ENCODE measurements at regions not wholly inside any gene's neighbourhood (a gene's known extent, or its start where the extent isn't known, plus 50 kb on each side); places are given as distances from the start of the nearest gene placed in this dataset.

DNA sequence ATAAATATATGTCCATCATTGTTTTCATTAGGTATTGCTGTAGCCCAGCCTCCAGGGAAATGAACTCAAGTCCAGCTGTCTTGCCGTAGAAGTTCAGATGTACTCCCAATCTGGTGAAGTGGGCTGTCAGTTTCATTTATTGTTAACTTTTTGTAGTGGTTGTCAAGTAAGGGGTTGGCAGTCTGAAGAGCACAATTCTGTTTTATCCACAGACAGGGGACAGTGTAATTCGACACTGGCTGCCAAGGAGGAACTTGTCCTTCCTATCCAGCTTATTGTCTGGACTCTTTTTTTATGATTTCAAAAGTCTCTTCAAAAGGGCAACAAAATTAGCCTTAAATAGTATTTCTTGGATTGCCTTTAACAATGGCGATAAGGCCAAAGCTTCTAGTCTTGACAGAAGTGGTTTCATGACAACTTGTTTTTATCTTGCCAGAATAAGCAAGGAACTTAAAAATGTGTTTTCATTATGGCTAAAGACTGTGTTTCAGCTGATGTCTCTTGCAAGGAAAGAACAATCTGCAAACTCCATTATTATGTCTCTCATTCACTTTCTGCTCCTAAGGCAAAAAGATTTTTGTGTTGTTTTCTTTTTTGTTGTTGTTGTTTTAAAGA, 73.9 kb upstream of the TANC2 start:
- no peak for FAIRE-seq
- CTCF ChIA-PET (ENCODE audit: low intra/inter-chr PET ratio), result no interaction called here
- TF ChIP-seq CBX3 (IDR thresholded peaks at IDR 0.05; ENCODE audit: borderline replicate concordance in 1 of 2, low read length in 2 of 2) (no peak), NEUROD1 (IDR thresholded peaks at IDR 0.05; ENCODE audit: borderline replicate concordance, low read depth, low read length, partially characterized antibody) (no peak), E2F4 (CRISPR knock-in tag; IDR thresholded peaks at IDR 0.05; ENCODE audit: low read depth) (no peak), MED1 (CRISPR knock-in tag; IDR thresholded peaks at IDR 0.05; ENCODE audit: borderline replicate concordance) (no peak), MAZ (CRISPR knock-in tag; conservative IDR thresholded peaks at IDR 0.05 in 1 of 2, IDR thresholded peaks at IDR 0.05 in 1 of 2) (no peak), KDM2B (CRISPR knock-in tag; IDR thresholded peaks at IDR 0.05) (no peak), CHCHD3 (CRISPR knock-in tag; IDR thresholded peaks at IDR 0.05) (no peak), E2F3 (CRISPR knock-in tag; IDR thresholded peaks at IDR 0.05) (no peak), MEIS2 (IDR thresholded peaks at IDR 0.05; ENCODE audit: partially characterized antibody) (no peak), DDX20 (tag; IDR thresholded peaks at IDR 0.05; ENCODE audit: low read depth) (no peak), POLR2AphosphoS5 (IDR thresholded peaks at IDR 0.05; ENCODE audit: control insufficient read depth, insufficient read depth, low read depth, low read length) (no peak), NCOA4 (IDR thresholded peaks at IDR 0.05; ENCODE audit: partially characterized antibody) (no peak)
- TF ChIP-seq, protein P1, sequence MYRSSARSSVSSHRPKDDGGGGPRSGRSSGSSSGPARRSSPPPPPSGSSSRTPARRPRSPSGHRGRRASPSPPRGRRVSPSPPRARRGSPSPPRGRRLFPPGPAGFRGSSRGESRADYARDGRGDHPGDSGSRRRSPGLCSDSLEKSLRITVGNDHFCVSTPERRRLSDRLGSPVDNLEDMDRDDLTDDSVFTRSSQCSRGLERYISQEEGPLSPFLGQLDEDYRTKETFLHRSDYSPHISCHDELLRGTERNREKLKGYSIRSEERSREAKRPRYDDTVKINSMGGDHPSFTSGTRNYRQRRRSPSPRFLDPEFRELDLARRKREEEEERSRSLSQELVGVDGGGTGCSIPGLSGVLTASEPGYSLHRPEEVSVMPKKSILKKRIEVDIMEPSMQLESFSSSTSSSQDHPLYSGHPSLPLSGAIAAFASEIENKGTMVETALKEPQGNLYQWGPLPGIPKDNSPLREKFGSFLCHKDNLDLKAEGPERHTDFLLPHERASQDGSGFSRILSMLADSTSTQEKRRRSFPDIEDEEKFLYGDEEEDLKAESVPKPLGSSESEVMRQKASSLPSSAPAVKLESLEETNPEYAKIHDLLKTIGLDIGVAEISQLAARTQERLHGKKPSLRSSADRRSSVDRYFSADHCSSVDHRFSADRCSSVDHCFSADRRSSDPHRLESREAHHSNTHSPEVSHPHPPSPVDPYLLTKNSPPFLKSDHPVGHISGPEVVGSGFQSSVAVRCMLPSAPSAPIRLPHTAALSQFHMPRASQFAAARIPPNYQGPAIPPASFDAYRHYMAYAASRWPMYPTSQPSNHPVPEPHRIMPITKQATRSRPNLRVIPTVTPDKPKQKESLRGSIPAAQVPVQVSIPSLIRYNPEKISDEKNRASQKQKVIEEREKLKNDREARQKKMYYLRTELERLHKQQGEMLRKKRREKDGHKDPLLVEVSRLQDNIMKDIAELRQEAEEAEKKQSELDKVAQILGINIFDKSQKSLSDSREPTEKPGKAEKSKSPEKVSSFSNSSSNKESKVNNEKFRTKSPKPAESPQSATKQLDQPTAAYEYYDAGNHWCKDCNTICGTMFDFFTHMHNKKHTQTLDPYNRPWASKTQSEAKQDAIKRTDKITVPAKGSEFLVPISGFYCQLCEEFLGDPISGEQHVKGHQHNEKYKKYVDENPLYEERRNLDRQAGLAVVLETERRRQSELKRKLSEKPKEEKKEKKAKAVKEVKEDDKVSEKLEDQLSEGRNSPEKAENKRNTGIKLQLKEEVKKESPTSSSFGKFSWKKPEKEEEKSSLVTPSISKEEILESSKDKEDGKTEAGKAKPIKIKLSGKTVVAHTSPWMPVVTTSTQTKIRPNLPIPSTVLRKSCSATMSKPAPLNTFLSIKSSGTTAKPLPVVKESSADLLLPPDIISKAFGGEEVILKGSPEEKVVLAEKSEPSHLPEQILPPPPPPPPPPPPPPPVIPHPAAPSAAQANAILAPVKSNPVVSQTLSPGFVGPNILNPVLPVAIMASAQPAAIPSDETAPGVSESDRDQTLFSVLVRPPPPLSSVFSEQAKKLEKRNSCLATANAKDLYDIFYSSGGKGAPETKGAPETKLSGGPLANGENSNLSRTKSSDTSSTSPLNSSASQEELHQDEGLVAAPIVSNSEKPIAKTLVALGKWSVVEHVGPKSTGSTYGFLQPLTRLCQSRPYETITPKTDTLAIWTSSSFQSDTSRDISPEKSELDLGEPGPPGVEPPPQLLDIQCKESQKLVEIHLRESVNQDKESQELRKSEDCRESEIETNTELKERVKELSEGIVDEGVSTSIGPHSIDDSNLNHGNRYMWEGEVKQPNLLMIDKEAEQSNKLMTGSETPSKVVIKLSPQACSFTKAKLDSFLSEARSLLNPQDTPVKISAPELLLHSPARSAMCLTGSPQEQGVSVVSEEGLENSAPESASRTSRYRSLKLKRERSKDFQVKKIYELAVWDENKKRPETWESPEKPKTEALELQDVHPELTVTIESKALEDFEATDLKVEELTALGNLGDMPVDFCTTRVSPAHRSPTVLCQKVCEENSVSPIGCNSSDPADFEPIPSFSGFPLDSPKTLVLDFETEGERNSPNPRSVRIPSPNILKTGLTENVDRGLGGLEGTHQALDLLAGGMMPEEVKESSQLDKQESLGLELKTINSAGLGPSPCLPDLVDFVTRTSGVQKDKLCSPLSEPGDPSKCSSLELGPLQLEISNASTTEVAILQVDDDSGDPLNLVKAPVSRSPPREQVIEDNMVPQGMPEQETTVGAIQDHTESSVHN (IDR thresholded peaks at IDR 0.05; ENCODE audit: borderline replicate concordance in 1 of 2, low read depth in 1 of 2), result no peak
- DNase-seq (ENCODE audit: extremely low read depth in 1 of 4, low spot score in 3 of 4), result no peak
- H3K4me3 ChIP-seq, result no peak overlapping the region
- H3K9me1 ChIP-seq (ENCODE audit: control insufficient read depth, insufficient read depth, low read length), result no peaks in the 10 kb centered on the region
- ATAC-seq, result no peak
- no peak overlapping the region for H3K4me2 ChIP-seq (ENCODE audit: insufficient read depth, low read length)
- H3K36me3 ChIP-seq (ENCODE audit: control insufficient read depth, insufficient read depth, low read length), result no peaks in the 10 kb centered on the region
- no peak overlapping the region for H3K9ac ChIP-seq (ENCODE audit: insufficient read depth in 1 of 2, low read depth in 2 of 2, low read length in 2 of 2)
- H2AFZ ChIP-seq (ENCODE audit: low read depth, low read length), result no peak overlapping the region
- intact Hi-C loops (cut with micrococcal nuclease) (no loop called here), in situ Hi-C loops (cut with MboI) (no loop called here)
- WGBS (ENCODE audit: insufficient coverage, low coverage, missing lambda C conversion rate), result 12% methylated on average over 3 of the region's 3 CpGs
- H3K9me3 ChIP-seq (replicated peaks; ENCODE audit: control insufficient read depth, insufficient read depth, low read depth, low read length), result no peaks in the 10 kb centered on the region
- H3K79me2 ChIP-seq (ENCODE audit: control insufficient read depth, insufficient read depth, low read length), result no peaks in the 10 kb centered on the region
- H3K4me1 ChIP-seq (replicated peaks in 1 of 2; ENCODE audit: control insufficient read depth in 2 of 2, insufficient read depth in 2 of 2, low read length in 2 of 2), result no peaks in the 10 kb centered on the region
- no peaks in the 10 kb centered on the region for H4K20me1 ChIP-seq (replicated peaks; ENCODE audit: control insufficient read depth, insufficient read depth, low read length)
- POLR2A ChIA-PET, result interaction anchor here (1.2 to 1.7 kb wide), 2 partner anchors 14 to 36 kb away, joined by 3 to 4 read pairs; no protein-coding TSS in a partner anchor
- H3K27ac ChIP-seq (ENCODE audit: extremely low read depth, low read depth, low read length), result no peak overlapping the region
- H3K27me3 ChIP-seq (ENCODE audit: control insufficient read depth in 2 of 2, insufficient read depth in 2 of 2, low read length in 2 of 2), result peaks cover 6 to 26% of the 10 kb centered on the region in 2 experiments; a peak in 2 of 5 replicates
- BruUV-seq (replicated peaks), result no TSS peak
